ENCODE measurements at regions not wholly inside any gene's neighbourhood (a gene's known extent, or its start where the extent isn't known, plus 50 kb on each side); places are given as distances from the start of the nearest gene placed in this dataset.
A peak's percentile ranks its signal among the peaks of the same experiment; 100 is the strongest.
"Not testable (repeated sequence)": the region's sequence is repeated elsewhere in the genome, so short reads cannot be mapped to it uniquely, and the experiment has no call there.

DNA sequence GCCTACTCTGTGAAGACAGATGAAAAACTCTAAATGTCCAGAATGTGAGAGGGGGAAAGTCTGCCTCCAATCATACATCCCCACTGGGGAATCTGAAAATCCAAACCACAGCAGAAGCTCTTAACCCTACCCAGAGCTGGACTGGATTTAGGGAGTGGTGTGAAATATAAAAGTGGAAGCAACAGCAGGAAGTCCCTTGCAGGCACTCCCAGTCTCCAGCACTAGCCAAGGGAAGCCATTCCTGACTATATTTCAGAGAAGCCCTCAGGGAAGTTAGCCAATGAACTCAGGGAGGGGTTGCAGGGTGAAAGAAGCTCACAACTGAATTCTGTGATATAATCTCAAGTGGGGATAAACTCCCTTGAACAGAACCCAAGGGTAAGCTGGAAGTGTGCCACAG lies 51.5 kb downstream of the CRPPA start:
- no peak for DNase-seq

DNA sequence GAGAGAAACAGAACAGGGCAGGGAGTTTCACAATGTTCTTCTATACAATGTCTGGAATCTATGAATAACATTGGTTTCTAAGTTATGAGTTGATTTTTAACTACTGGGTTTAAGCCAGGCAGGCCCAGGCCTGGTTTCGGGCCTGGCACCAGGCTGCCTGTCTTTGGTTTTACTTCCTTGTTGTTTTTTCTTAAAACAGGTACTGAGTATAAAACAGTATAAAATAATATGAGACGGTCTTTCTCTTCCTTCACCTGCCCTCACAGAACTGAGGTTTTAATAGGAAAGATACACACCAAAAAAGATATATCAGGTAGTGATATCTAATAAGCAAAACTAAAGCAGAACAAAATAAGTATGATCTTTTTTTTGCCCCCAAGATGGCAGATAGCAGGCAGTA lies 52.0 kb downstream of the CRPPA start:
- not testable (repeated sequence) for DNase-seq

DNA sequence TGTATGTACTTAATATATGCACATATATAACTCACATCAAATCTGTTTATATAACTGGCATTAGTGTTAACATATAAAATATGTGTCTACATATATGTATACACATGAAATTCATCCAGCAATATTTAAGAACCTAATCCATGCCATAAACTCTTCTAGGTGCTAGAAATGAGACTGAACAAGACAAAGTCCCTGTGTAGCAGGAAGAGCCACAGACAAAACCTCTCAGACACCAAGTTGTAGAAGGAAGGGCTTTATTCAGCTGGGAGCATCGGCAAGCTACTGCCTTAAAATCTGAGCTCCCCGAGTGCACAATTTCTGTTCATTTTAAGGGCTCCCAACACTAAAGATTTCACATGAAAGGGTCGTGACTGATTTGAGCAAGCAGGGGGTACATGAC lies 52.5 kb downstream of the CRPPA start:
- DNase-seq = no peak

DNA sequence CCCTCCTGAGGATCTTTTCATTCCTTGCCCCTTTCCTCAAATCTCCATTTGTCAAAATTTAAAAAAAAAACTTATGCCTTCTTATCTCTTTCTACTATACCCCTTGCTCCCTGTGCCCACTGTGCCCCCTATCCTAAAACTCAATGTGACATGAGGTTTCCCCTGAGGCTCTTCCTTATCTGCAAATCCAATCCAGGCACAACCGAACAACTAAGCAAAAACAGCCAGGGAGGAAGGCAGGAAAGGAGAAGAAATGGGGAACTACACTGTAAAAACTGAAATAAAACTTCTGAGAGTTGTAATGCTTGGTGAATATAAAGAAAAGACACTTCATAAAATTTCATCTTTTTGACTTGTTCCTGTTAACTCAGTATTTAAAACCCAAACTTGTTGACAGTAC lies 54.2 kb downstream of the CRPPA start:
- DNase-seq = no peak

DNA sequence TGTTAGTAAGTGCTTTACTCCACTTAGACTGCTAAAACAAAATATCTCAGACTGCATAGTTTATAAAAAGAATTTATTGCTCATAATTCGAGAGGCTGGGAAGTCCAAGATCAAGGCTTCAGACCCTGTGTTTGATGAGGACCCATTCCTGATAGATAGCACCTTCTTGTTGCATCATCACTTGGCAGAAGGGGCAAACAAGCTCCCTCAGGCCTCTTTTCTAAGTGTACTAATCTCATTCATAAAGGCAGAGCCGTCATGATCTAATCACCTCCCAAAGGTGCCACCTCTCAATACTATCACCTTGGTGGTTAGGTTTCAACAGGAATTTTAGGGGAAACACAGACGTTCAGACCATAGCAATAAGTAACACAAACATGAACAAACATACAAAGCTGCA lies 55.4 kb downstream of the CRPPA start:
- no peak for DNase-seq

DNA sequence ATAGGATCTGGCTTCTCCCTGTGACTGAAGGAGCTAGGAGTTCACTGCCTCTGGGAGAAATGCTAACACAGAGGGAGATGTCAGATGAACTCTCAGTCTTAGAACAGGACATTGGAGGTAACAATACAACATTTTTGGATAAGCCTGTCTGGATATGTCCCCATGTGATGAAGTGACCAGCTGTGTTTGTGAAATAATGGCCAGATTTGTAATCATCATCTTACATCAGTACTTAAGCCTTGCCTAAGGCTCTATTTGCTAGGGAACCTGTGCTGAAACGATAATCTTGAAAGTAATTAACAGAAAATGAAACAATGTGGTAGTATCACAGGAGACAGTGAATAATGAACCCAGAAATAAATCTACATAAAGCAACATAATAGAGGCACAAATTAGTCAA lies 56.2 kb downstream of the CRPPA start:
- no peak for DNase-seq

DNA sequence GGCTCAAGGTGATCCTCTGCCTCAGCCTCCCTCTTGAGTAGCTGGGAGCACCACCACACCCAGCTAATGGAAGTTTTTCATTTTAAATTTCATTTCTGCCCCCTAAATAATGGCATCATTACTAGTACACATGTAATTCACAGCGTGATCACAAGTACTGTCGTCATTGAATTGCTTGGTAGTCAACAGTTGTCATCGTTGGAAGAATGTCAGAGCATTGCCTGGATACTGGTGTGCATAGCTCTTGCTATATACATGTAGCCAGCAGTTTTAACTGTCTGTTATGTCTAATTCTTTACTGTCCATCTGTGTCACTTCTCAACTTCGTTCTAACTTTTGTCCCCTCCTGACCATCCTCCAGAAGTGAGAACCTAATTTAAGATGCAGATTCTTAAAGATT lies 62.1 kb downstream of the CRPPA start:
- no peak for DNase-seq

DNA sequence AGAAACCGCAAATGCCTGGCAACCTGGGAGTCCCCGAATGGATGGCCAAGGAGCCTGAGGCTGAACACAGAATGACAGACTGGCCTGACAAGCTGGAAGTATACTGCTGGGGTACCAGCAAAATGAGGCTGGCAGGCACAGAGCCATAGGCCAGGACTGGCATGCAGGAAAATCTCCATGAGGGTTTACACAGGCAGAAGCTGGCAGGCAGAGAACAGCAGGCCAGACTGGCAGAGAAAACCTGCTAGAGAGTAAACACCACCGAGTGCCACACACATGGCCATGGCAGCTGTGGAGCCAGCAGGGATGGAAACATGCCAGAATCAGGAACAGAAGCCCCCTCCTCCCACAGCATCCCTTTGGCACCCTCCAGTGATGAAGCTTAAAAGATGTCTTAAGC lies 63.4 kb downstream of the CRPPA start:
- DNase-seq = no peak

DNA sequence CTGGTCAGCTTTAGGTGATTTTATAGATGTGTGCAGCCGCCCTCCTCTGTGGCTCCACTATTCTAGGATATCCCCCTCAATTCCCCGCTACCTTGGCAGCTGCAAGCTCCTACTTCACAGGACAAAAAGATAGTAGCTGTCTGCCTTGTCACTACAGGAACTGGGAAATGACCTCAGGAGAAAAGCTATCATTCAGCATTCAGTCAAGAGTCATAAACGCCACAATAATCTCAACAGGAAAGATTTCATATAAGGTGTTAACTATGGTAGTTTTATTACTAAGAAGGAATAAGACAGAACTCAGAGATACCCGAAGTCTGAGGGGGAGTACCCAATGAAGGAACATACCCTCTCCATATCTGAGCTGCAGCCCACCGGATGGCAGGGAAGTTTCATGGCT lies 63.9 kb downstream of the CRPPA start:
- no peak for DNase-seq

DNA sequence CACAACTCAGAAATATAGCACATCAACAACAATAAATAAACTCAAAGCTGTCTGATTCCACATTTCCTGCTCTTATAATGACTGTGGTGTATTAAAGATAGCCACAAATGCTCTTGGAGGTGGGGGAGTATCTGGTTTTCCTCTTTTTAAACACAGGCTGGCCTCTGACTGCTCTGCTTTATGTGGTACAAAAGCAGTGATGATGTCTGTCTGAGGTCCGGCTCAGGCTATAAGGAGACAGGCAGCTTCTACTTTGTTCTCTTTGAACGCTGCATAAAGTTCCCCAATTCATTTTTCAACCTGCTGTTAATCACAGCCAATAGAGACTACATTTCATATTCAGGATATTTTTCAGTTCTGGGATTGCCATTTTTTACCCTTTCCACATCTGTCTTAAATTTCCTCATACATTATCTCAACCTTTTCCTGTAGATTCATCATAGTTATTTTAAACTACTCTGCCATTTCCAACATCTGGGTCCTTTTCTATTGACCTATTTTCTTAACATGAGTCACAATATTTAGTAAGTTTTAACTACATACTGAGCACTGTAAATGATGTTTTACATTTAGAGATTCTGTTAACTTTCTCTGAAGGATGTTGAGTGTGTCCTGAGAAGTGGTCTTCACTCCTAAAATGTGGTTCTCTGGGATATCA lies 64.9 kb downstream of the CRPPA start:
- DNase-seq = no peak

DNA sequence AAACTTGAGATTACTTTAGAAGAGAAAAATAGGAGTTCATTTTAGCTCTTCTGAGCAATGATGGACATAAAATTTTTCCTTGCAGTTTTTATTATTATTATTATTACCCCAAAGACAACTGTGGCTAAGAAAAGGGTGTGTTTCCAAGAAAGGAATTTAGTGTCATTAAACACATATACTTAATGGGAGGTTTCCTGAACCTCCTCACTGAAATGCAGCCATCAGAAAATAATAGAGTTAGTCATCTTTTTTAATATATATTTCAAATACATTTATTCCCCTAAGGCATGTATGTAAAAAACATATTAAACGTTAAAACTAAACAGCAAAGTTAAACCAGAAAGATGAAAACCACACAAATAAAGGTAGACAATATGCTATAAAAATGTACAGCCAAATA lies 66.8 kb downstream of the CRPPA start:
- no peak for DNase-seq

DNA sequence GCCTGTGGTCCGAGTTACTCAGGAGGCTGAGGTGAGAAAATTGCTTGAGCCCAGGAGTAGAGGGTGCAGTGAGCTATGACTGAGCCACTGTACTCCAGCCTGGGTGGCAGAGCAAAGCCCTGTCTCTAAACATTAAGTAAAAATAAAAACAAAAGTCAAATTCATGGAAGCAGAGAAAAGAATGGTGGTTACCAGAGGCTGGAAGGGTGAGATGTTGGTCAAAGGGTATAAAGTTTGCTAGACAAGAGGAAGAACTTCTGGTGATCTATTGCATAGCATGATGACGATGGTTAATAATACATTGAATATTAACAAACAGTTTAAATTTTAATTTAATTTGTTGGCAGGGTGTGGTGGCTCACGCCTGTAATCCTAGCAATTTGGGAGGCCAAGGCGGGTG lies 68.1 kb downstream of the CRPPA start:
- no peak for DNase-seq

DNA sequence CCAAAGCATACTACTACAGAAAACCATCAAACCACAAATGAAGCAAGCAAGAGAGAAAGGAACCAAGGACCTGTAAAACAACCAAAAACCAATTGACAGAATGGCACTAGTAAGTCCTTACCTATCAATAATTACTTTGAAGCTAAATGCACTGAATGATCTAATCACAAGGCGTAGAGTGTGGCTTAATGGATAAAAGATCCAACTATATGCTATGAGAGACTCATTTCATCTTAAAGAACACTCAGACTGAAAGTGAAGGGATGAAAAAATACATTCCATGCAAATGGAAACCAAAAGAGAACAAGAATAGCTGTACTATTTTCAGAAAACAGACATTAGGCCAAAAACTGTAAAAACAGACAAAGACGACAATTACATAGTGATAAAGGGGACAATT lies 70.7 kb downstream of the CRPPA start:
- DNase-seq = no peak

DNA sequence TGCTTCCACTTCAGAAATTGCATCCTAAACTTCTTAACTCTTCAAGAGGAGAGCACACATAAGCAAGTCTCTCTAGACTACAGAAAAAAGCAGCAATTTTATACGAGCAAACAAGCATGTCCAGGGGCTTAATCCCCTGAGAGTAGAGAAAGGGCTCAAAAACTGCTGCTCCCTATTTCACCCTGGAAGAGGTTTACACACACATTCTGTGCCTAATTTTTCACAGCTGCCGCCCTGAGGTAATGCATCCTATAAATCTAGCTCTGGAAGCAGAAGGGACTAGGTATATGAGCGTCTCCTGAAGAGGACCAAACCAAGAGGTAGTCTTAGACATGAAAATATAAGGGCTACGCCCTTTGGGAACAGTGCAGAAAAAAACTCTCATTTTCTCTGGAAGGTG lies 73.1 kb downstream of the CRPPA start:
- no peak for DNase-seq

DNA sequence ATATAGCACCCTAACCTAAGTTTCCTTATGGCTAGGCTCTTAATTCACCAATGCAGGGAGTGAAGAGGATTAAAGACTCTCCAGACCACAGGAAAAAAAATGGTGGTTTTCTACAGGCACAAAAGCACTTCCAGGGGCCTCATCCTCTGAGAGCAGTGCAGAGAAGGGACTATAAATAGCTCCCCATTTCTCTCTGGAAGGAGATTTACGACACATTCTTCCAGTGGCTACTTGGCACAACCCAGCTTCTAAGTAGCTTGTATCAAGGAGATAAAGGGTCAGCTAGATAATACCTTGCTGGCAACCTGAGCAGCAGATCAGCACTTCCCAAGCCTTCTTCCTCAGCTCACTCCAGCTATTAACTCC lies 73.5 kb downstream of the CRPPA start:
- no peak for DNase-seq

DNA sequence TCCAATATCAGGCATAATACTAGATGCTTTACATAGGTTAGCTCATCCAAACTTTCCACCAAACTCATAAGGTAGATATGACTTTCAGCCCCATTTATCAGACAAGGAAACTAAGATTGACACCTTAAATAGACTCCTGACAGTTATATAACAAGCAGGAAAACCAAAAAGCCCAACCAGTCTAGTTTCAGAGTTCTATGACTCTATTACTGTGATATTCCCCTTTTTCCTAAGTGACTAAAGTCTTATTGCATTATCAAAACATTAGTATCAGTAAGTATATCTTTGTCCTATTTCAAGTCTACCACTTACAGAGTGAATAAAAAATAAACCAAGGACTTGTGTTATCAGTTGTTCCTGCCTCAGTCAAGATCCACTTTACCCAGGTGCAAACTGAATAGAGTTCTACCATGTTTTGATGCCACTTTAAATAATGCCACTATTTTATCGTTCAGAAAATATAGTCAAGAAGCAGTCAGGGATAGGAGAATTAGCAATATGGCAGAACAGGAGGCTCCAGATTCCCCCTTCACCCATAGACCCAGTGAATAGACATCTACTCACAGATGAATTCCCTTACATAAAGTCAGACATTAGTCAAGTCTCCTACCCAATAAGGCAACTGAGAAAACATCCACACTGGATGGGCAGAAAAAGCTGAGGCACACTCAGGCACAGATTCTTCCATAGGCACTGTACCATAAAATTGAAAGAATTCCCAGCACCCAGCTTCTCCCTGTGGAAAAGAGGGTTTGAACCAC lies 74.1 kb downstream of the CRPPA start:
- DNase-seq = no peak

DNA sequence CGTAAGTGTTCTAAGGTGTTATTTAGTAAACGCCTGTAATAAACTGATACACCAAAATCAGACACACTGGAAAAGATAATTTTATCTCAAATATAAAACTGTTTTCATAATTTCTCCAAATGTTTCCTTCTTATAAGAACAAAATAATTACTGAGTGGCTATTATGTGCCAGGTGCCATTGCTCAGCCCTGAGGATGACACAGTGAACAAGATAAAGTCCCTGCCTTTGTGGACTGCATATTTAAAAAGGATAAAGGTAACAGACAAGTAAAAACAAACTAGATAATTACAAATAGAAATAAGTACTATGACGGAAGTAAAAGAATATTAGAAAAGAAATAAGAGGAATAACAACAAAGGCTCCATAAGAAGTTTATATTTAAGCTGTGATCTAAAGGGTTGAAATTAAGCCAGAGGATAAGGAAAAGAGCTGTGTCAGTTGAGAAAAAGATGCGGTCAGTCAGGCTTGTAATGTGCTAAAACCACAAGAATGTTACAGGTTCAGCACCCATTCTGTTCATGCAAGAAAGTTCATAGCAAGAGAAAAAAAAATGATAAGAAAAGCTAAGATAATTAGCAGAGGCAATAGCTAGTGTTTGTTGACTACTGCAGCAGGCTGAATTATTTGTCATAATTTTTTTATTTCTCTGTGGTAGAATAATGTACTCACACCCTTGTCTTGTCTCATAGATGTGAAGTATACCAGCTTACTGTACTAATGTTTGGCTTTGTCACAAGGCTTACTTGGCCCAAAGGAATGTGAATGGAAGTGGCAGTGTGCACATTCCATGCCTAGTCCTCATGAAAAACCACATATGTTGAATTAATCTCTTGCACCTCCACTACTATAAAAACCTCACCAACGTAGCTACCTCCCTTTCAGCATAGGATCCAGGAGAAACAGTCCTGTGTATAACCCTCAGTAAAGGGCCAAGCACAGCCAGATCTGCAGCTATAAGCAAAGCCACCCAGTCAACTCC lies 75.1 kb downstream of the CRPPA start:
- DNase-seq = peak; percentile 2 to 74

DNA sequence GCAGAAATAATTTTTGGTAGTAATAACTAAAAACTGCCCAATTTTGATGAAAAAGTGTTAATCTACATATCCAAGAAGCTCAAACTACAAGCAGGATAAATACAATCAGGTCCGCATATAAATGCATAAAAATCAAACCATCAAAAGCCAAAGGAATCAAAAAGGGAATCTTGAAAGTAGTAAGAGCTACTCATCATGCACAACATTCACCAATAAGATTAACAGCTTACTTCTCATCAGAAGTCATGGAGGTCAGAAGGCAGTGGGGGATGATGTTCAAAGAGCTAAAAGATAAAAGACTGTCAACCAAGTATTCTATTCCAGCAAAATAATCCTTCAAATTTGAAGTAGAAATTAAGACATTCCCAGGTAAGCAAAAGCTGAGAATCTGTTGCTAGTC lies 76.4 kb downstream of the CRPPA start:
- DNase-seq = no peak

DNA sequence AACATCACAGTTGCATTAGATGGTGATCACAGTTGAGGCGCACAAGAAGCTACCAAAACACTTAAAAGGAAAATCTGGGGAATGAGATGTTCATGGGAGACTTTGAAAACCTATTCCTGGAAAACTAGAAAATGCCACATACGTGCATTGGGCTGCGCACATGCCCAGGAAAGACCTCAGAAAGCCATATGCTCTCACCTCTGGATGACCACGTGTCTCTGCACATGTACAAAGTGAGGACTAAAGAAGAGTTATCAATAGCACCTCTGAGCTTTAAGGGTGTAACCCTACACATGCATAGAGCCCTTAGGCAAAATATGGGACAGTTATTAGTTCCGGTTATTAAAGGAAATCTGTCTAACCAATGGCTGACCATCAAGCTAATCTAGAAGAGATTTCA lies 77.7 kb downstream of the CRPPA start:
- no peak for DNase-seq

DNA sequence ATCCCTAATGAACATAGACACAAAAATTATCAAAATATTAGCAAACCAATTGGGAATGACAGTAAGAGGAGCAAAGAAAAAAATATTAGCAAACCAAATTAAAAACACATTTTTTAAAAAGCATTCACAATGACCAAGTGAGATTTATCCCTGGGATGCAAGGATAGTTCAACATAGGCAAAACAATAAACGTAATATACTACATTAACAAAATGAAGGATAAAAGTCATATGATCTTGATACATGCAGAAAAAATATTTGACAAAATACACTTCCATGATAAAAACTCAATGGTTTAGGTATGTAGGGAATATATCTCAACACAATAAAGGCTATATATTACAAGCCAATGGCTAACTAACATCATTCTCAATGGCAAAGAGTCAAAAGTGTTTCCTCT lies 83.3 kb downstream of the CRPPA start:
- DNase-seq = no peak

DNA sequence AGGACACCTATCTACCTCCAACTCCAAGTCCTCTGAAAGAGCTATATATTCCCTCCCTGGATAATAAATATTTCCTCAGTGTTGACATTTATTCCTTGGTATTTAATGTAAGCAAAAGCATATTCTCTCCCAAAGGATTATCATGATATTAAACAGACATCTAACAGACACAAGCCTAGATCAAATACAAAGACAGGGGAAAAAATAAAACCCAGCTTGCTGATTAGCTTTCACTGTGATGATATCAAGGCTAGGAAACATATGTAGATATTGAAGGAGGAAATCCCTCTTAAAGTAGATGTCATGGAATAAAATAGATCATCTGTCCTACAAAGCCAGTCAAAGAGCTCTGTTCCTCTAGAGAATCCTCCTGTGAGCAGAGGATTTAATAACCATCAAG lies 95.2 kb downstream of the CRPPA start:
- DNase-seq = no peak

DNA sequence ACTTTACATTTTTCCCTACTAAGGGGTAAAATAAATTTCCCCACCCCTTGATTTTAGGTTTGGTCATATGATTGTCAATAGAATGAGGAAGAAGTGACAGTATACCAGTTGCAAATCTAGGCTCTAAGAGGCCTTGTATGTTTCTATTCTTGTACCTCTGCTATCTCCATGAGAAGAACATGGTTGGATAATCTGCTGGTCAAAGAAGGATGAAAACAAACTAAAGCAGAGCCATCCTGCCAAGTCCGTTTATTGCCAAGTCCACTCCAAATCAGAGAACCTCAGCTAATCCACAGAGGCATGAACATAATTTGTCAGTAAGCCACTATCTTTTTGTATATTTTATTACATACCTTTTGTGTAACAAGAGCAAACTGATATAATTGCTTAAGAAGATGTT lies 98.0 kb downstream of the CRPPA start:
- DNase-seq = no peak

DNA sequence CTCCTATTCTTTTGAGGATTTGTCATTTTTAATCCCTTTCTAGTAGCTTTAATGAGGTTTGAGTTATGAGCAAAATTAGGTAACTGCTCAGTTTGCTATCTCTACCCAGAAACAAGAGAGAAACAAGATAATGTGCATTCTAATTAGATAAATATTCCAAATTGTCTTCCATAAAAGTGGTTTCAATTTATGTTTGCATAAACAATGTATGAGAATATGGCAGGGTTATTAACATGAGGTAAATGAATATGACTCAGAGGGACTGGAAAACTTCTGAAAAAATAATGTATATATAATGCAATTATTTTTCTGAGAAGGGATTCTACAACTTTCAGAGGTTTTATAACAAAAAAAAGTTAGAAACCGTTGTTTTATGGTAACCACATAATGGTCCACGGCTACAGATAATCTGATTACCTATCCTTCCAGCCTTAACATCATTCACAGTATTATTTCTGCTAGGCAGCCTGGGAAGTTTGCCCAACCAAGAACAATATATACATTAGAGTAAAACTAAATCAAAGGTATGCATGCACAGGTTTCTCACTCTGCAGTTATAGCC lies 101.2 kb downstream of the CRPPA start:
- DNase-seq = no peak

All from SW 1271 (cell line).